Caco-2 (cell line): ENCODE measurements at regions not wholly inside any gene's neighbourhood (a gene's known extent, or its start where the extent isn't known, plus 50 kb on each side); places are given as distances from the start of the nearest gene placed in this dataset.

ENCODE experiments used
- BruUV-seq: library from RNA; stranded (reverse); fragments of 400-500 nt; replicated peaks from 2 replicates; lab custom pipeline; 2021; lab: Mats Ljungman, UMichigan
- CTCF ChIA-PET: fragments of 300-600 bp; sonication (Branson Sonifier 250); formaldehyde crosslinking; loops from one replicate; lab custom pipeline; 2022; ENCODE audit warnings: antibody characterized with exemption; lab: Charles Lee
- POLR2A ChIA-PET: fragments of 300-600 bp; sonication (Branson Sonifier 250); formaldehyde crosslinking; loops from one replicate; lab custom pipeline; 2022; ENCODE audit warnings: antibody characterized with exemption; lab: Charles Lee
- DNase-seq, 2 experiments: peaks; one replicate each; pipeline versions ENCODE4 v3.0.0 to v3.0.0-alpha.2; 2020 to 2022
- H3K27me3 ChIP-seq: replicated peaks from 2 replicates; pipeline ENCODE4 v1.6.0; 2011; ENCODE audit warnings: low read length; ENCODE audit not compliant: control insufficient read depth, insufficient read depth
- H3K36me3 ChIP-seq: 2 replicates; pipeline ENCODE4 v1.5.1; 2011; ENCODE audit warnings: low read length; ENCODE audit not compliant: control insufficient read depth, insufficient read depth
- H3K4me1 ChIP-seq: fragments of 250-450 bp; sonication (Bioruptor Pico); 2 replicates; pipeline ENCODE4 v1.5.1; 2020; ENCODE audit warnings: mild to moderate bottlenecking
- H3K4me3 ChIP-seq: 2 replicates; pipeline ENCODE4 v1.5.1; 2011; ENCODE audit warnings: low read depth, mild to moderate bottlenecking, control low read depth, low read length
- H3K9me3 ChIP-seq: fragments of 250-450 bp; sonication (Bioruptor Pico); 2 replicates; pipeline ENCODE4 v1.5.1; 2020; ENCODE audit warnings: mild to moderate bottlenecking, moderate library complexity
- H3K27ac Mint-ChIP-seq: one replicate; pipeline ENCODE4 v1.8.0; 2022; ENCODE audit warnings: mixed read lengths; ENCODE audit not compliant: unreplicated experiment
- H3K27me3 Mint-ChIP-seq: one replicate; pipeline ENCODE4 v1.8.0; 2022; ENCODE audit warnings: mixed read lengths; ENCODE audit not compliant: insufficient read depth, unreplicated experiment
- H3K36me3 Mint-ChIP-seq: one replicate; pipeline ENCODE4 v1.8.0; 2022; ENCODE audit warnings: mild to moderate bottlenecking, mixed read lengths; ENCODE audit not compliant: insufficient read depth, unreplicated experiment
- H3K4me1 Mint-ChIP-seq: one replicate; pipeline ENCODE4 v1.8.0; 2022; ENCODE audit warnings: low read depth, mixed read lengths; ENCODE audit not compliant: unreplicated experiment
- H3K4me3 Mint-ChIP-seq: one replicate; pipeline ENCODE4 v1.8.0; 2022; ENCODE audit warnings: mild to moderate bottlenecking, moderate library complexity, mixed read lengths; ENCODE audit not compliant: unreplicated experiment
- H3K9me3 Mint-ChIP-seq: one replicate; pipeline ENCODE4 v1.8.0; 2022; ENCODE audit warnings: mixed read lengths; ENCODE audit not compliant: unreplicated experiment
- intact Hi-C: fragments of 100-400 bp; cut with micrococcal nuclease; formaldehyde crosslinking; loops from one replicate; pipeline ENCODE4 v1.10.0; 2022; ENCODE audit not compliant: unreplicated experiment
- TF ChIP-seq, protein P1 (sequence below), 2 experiments: fragments of 200-600 bp in 1 of 2; IDR thresholded peaks; 1 replicate in 1 of 2; 2 replicates in 1 of 2; pipeline versions ENCODE4 v1.5.1 to v1.8.0; 2011 to 2022; ENCODE audit warnings: antibody characterized with exemption in 1 of 2, control low read depth in 1 of 2, inconsistent platforms in 1 of 2, low read depth in 1 of 2, low read length in 1 of 2, mild to moderate bottlenecking in 1 of 2, moderate library complexity in 1 of 2; ENCODE audit not compliant: insufficient read depth in 1 of 2, severe bottlenecking in 1 of 2, unreplicated experiment in 1 of 2

DNA sequence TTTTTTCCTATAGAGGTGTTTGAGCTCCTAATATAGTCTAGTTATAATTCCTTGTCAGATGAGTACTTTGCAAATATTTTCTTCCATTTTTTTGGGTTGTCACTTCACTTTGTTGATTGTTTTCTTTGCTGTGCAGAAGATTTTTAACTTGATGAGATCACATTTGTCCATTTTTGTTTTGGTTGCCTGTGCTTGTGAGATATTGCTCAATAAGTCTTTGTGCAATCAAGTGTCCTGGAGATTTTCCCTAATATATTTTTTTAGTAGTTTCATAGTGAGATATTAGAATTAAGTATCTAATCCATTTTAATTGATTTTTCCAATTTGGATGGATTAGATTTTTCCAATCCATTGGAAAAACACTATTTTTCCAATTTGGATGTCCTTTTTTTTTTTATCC, 1395.5 kb downstream of the PLA2G4A start:
- CTCF ChIA-PET, result no interaction called here
- no peak overlapping the region for H3K27ac Mint-ChIP-seq
- no peak for DNase-seq

GRCh38 chr1:188225975-188226374, 1397.2 kb downstream of the PLA2G4A start:
- Histone ChIP-seq H3K36me3 (no peaks in the 10 kb centered on the region), H3K4me3 (no peak overlapping the region), H3K27me3 (no peaks in the 10 kb centered on the region), H3K9me3 (no peaks in the 10 kb centered on the region), H3K4me1 (no peaks in the 10 kb centered on the region)
- intact Hi-C loops, result no loop called here
- Mint-ChIP-seq H3K4me1 (no peaks in the 10 kb centered on the region), H3K36me3 (no peaks in the 10 kb centered on the region), H3K4me3 (no peak overlapping the region), H3K27ac (no peak overlapping the region), H3K9me3 (peaks cover 10% of the 10 kb centered on the region), H3K27me3 (no peaks in the 10 kb centered on the region)
- TF ChIP-seq, protein P1, sequence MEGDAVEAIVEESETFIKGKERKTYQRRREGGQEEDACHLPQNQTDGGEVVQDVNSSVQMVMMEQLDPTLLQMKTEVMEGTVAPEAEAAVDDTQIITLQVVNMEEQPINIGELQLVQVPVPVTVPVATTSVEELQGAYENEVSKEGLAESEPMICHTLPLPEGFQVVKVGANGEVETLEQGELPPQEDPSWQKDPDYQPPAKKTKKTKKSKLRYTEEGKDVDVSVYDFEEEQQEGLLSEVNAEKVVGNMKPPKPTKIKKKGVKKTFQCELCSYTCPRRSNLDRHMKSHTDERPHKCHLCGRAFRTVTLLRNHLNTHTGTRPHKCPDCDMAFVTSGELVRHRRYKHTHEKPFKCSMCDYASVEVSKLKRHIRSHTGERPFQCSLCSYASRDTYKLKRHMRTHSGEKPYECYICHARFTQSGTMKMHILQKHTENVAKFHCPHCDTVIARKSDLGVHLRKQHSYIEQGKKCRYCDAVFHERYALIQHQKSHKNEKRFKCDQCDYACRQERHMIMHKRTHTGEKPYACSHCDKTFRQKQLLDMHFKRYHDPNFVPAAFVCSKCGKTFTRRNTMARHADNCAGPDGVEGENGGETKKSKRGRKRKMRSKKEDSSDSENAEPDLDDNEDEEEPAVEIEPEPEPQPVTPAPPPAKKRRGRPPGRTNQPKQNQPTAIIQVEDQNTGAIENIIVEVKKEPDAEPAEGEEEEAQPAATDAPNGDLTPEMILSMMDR (IDR thresholded peaks at IDR 0.05; ENCODE audit: insufficient read depth in 1 of 2, low read depth in 1 of 2, low read length in 1 of 2, severe bottlenecking in 1 of 2, unreplicated experiment in 1 of 2), result no peak
- no TSS peak for BruUV-seq
- POLR2A ChIA-PET, result no interaction called here
- DNase-seq, result no peak
- CTCF ChIA-PET, result no interaction called here

More for the DNA sequence above, 1395.5 kb downstream of the PLA2G4A start:
- Mint-ChIP-seq H3K4me1 (no peaks in the 10 kb centered on the region), H3K9me3 (peaks cover 10% of the 10 kb centered on the region), H3K36me3 (no peaks in the 10 kb centered on the region), H3K4me3 (no peak overlapping the region), H3K27me3 (no peaks in the 10 kb centered on the region)
- H3K27me3 ChIP-seq, result no peaks in the 10 kb centered on the region
- no peaks in the 10 kb centered on the region for H3K9me3 ChIP-seq
- H3K4me1 ChIP-seq, result no peaks in the 10 kb centered on the region
- BruUV-seq, result no TSS peak
- H3K36me3 ChIP-seq, result no peaks in the 10 kb centered on the region
- TF ChIP-seq, protein P1 (IDR thresholded peaks at IDR 0.05; ENCODE audit: insufficient read depth in 1 of 2, low read depth in 1 of 2, low read length in 1 of 2, severe bottlenecking in 1 of 2, unreplicated experiment in 1 of 2), result no peak
- no peak overlapping the region for H3K4me3 ChIP-seq
- POLR2A ChIA-PET, result no interaction called here
- intact Hi-C loops, result no loop called here

DNA sequence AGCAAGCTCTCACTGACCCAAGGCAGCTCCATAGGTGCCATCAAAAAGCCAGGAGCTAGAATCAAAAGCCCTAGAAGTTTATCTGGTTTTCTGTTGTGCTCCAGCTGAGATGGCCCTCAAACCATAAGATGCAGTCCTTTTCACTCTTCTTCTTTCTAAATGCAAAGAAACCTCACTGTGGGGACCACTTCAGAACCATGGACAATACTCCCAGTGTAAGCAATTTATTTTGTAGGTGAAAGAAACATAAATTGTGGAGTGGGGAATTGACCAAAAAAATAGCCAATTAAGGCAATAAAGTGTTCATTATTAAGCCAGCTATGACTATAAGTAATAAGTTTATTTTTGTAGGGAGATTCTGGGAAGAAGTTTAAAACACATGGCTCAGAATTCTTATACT, 1399.9 kb downstream of the PLA2G4A start:
- no peak overlapping the region for H3K27ac Mint-ChIP-seq
- no peaks in the 10 kb centered on the region for H3K27me3 Mint-ChIP-seq
- BruUV-seq, result no TSS peak
- H3K4me3 ChIP-seq, result no peak overlapping the region
- no peak overlapping the region for H3K4me3 Mint-ChIP-seq
- TF ChIP-seq, protein P1 (IDR thresholded peaks at IDR 0.05; ENCODE audit: insufficient read depth in 1 of 2, low read depth in 1 of 2, low read length in 1 of 2, severe bottlenecking in 1 of 2, unreplicated experiment in 1 of 2), result no peak
- no peak for DNase-seq
- H3K9me3 ChIP-seq, result no peaks in the 10 kb centered on the region
- no peaks in the 10 kb centered on the region for H3K4me1 ChIP-seq
- H3K4me1 Mint-ChIP-seq, result no peaks in the 10 kb centered on the region
- POLR2A ChIA-PET, result no interaction called here
- H3K9me3 Mint-ChIP-seq, result peaks cover 10% of the 10 kb centered on the region
- no peaks in the 10 kb centered on the region for H3K36me3 Mint-ChIP-seq
- intact Hi-C loops, result no loop called here
- H3K36me3 ChIP-seq, result no peaks in the 10 kb centered on the region
- CTCF ChIA-PET, result no interaction called here
- H3K27me3 ChIP-seq, result no peaks in the 10 kb centered on the region
